HEK293 (cell line): ENCODE measurements at regions not wholly inside any gene's neighbourhood (a gene's known extent, or its start where the extent isn't known, plus 50 kb on each side); places are given as distances from the start of the nearest gene placed in this dataset.

Source experiments
- CTCF ChIA-PET: fragments of 350-600 bp; formaldehyde crosslinking; extraction: SDS; loops from one replicate; lab custom pipeline; 2021; ENCODE audit warnings: antibody characterized with exemption; lab: Yijun Ruan, JAX
- POLR2A ChIA-PET: fragments of 300-600 bp; formaldehyde crosslinking; extraction: SDS; loops from one replicate; lab custom pipeline; 2020; ENCODE audit warnings: antibody characterized with exemption, inconsistent platforms; lab: Yijun Ruan, JAX
- H3K27ac ChIP-seq: fragments of 200-500 bp; sonication (Bioruptor generic); 2 replicates; pipeline ENCODE4 v1.5.1; 2014; ENCODE audit warnings: low read depth, low read length, control low read depth, inconsistent platforms; ENCODE audit errors: extremely low read depth
- H3K36me3 ChIP-seq, 2 experiments: fragments of 200-500 bp in 1 of 2; sonication (Bioruptor generic) in 1 of 2; 1 replicate in 1 of 2; 2 replicates in 1 of 2; pipeline ENCODE4 v1.5.1; 2014 to 2017; ENCODE audit warnings: inconsistent platforms in 2 of 2, low read length in 2 of 2; ENCODE audit not compliant: control insufficient read depth in 2 of 2, insufficient read depth in 1 of 2
- H3K4me1 ChIP-seq: fragments of 200-500 bp; sonication (Bioruptor generic); 2 replicates; pipeline ENCODE4 v1.5.1; 2014; ENCODE audit warnings: mild to moderate bottlenecking, low read length, inconsistent platforms; ENCODE audit not compliant: control insufficient read depth, insufficient read depth
- H3K4me3 ChIP-seq: 2 replicates; pipeline ENCODE4 v1.5.1; 2011; ENCODE audit warnings: low read depth, mild to moderate bottlenecking, control low read depth, low read length, moderate library complexity
- H3K9me3 ChIP-seq: fragments of 200-500 bp; sonication (Bioruptor generic); 2 replicates; pipeline ENCODE4 v1.5.1; 2014; ENCODE audit warnings: low read depth, low read length, inconsistent platforms; ENCODE audit not compliant: control insufficient read depth, insufficient read depth
- BCL11B ChIP-seq: fragments of 450-650 bp; formaldehyde crosslinking; IDR thresholded peaks from 2 replicates; pipeline ENCODE4 v1.5.1; 2016; ENCODE audit warnings: low read depth, missing biosample characterization, missing genetic modification characterization
- GLI4 ChIP-seq: fragments of 450-650 bp; formaldehyde crosslinking; IDR thresholded peaks from 2 replicates; pipeline ENCODE4 v1.5.1; 2016; ENCODE audit warnings: missing biosample characterization, missing genetic modification characterization
- HOXA7 ChIP-seq: sonication (generic); formaldehyde crosslinking; IDR thresholded peaks from 2 replicates; pipeline ENCODE4 v1.8.1; 2022; ENCODE audit warnings: missing genetic modification reagents, borderline replicate concordance
- MYNN ChIP-seq: fragments of 450-650 bp; formaldehyde crosslinking; IDR thresholded peaks from 2 replicates; pipeline ENCODE4 v1.5.1; 2016; ENCODE audit warnings: missing biosample characterization, missing genetic modification characterization, borderline replicate concordance
- OVOL3 ChIP-seq: fragments of 450-650 bp; formaldehyde crosslinking; IDR thresholded peaks from 2 replicates; pipeline ENCODE4 v1.5.1; 2016; ENCODE audit warnings: missing biosample characterization, missing genetic modification characterization
- REPIN1 ChIP-seq: fragments of 450-650 bp; formaldehyde crosslinking; IDR thresholded peaks from 2 replicates; pipeline ENCODE4 v1.5.1; 2017; ENCODE audit warnings: missing biosample characterization, missing genetic modification characterization, low read depth
- SP2 ChIP-seq: fragments of 450-650 bp; formaldehyde crosslinking; IDR thresholded peaks from 2 replicates; pipeline ENCODE4 v1.5.1; 2016; ENCODE audit warnings: missing biosample characterization, missing genetic modification characterization
- SP7 ChIP-seq: fragments of 450-650 bp; formaldehyde crosslinking; IDR thresholded peaks from 2 replicates; pipeline ENCODE4 v1.5.1; 2016; ENCODE audit warnings: missing biosample characterization, missing genetic modification characterization
- ZNF114 ChIP-seq: fragments of 450-650 bp; formaldehyde crosslinking; IDR thresholded peaks from 2 replicates; pipeline ENCODE4 v1.5.0; 2017; ENCODE audit warnings: missing biosample characterization, missing genetic modification characterization
- ZNF140 ChIP-seq: fragments of 450-650 bp; formaldehyde crosslinking; IDR thresholded peaks from 2 replicates; pipeline ENCODE4 v1.5.1; 2016; ENCODE audit warnings: missing biosample characterization, missing genetic modification characterization
- ZNF184 ChIP-seq: fragments of 450-650 bp; IDR thresholded peaks from 2 replicates; pipeline ENCODE4 v1.5.1; 2018; ENCODE audit warnings: missing biosample characterization, mild to moderate bottlenecking, missing genetic modification characterization
- ZNF19 ChIP-seq: fragments of 450-650 bp; formaldehyde crosslinking; IDR thresholded peaks from 2 replicates; pipeline ENCODE4; 2016; ENCODE audit warnings: missing biosample characterization, missing genetic modification characterization, low read depth
- ZNF335 ChIP-seq: fragments of 450-650 bp; formaldehyde crosslinking; conservative IDR thresholded peaks from 2 replicates; pipeline ENCODE4 v1.5.1; 2016; ENCODE audit warnings: missing biosample characterization, missing genetic modification characterization
- ZNF433 ChIP-seq: fragments of 450-650 bp; formaldehyde crosslinking; IDR thresholded peaks from 2 replicates; pipeline ENCODE4 v1.5.1; 2016; ENCODE audit warnings: missing biosample characterization, missing genetic modification characterization, low read depth
- ZNF510 ChIP-seq: fragments of 450-650 bp; formaldehyde crosslinking; IDR thresholded peaks from 2 replicates; pipeline ENCODE4 v1.5.1; 2018; ENCODE audit warnings: mild to moderate bottlenecking, missing genetic modification characterization, missing biosample characterization; ENCODE audit not compliant: insufficient replicate concordance
- ZNF530 ChIP-seq: fragments of 450-650 bp; formaldehyde crosslinking; IDR thresholded peaks from 2 replicates; pipeline ENCODE4 v1.5.1; 2016; ENCODE audit warnings: low read depth, missing biosample characterization, missing genetic modification characterization
- ZNF624 ChIP-seq: fragments of 450-650 bp; formaldehyde crosslinking; IDR thresholded peaks from 2 replicates; pipeline ENCODE4 v1.5.1; 2017; ENCODE audit warnings: missing biosample characterization, missing genetic modification characterization
- ZNF707 ChIP-seq: fragments of 450-650 bp; formaldehyde crosslinking; IDR thresholded peaks from 2 replicates; pipeline ENCODE4 v1.5.1; 2016; ENCODE audit warnings: missing biosample characterization, missing genetic modification characterization
- ZNF747 ChIP-seq: fragments of 450-650 bp; formaldehyde crosslinking; IDR thresholded peaks from 2 replicates; pipeline ENCODE4 v1.5.1; 2016; ENCODE audit warnings: missing biosample characterization, missing genetic modification characterization
- ZNF777 ChIP-seq: fragments of 450-650 bp; formaldehyde crosslinking; IDR thresholded peaks from 2 replicates; pipeline ENCODE4 v1.5.1; 2017; ENCODE audit warnings: missing biosample characterization, missing genetic modification characterization, borderline replicate concordance
- ZNF792 ChIP-seq: fragments of 450-650 bp; formaldehyde crosslinking; IDR thresholded peaks from 2 replicates; pipeline ENCODE4 v1.5.1; 2016; ENCODE audit warnings: missing biosample characterization, missing genetic modification characterization
- TF ChIP-seq, protein P1 (sequence below): fragments of 450-650 bp; formaldehyde crosslinking; optimal IDR thresholded peaks from 2 replicates; pipeline ENCODE3; 2016; ENCODE audit warnings: missing biosample characterization, mild to moderate bottlenecking, missing genetic modification characterization
- TF ChIP-seq, protein P2 (sequence below): fragments of 450-650 bp; formaldehyde crosslinking; IDR thresholded peaks from 2 replicates; pipeline ENCODE4 v1.5.1; 2016; ENCODE audit warnings: missing biosample characterization, missing genetic modification characterization
- TF ChIP-seq, protein P3 (sequence below): fragments of 450-650 bp; IDR thresholded peaks from 2 replicates; pipeline ENCODE4 v1.5.1; 2018; ENCODE audit warnings: missing biosample characterization, missing genetic modification characterization
- TF ChIP-seq, protein P4 (sequence below): fragments of 450-650 bp; formaldehyde crosslinking; IDR thresholded peaks from 2 replicates; pipeline ENCODE4 v1.5.1; 2016; ENCODE audit warnings: missing biosample characterization, missing genetic modification characterization
- TF ChIP-seq, protein P5 (sequence below): fragments of 450-650 bp; formaldehyde crosslinking; IDR thresholded peaks from 2 replicates; pipeline ENCODE4 v1.5.1; 2016; ENCODE audit warnings: missing biosample characterization, missing genetic modification characterization, borderline replicate concordance

DNA sequence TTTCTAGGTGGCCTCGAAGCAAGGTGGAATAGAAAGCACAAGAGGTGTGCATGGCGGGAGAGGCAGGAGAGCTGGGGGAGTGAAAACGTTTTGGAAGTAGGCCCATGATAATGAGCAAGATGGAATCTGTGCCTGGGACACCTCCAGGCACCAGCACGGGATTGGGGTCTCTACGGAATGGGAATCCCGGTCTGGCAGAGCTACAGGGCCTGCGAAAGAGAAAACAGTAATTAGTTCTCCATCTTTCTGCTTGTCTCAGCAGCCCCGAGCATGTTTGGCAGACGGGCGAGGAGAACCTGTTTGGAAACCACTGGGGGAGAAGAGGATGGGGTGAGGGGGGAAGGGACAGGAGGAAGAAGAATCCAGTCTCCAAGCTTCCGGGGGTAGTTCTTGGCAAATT, 258.7 kb downstream of the SOX9 start:
- CTCF ChIA-PET: no interaction called here
- H3K36me3 ChIP-seq: no peaks in the 10 kb centered on the region
- TF ChIP-seq BCL11B (tag by site-specific recombination): no peak
- no peak for TF ChIP-seq REPIN1
- TF ChIP-seq ZNF140 (tag by site-specific recombination): no peak
- no peak for TF ChIP-seq ZNF184 (tag by site-specific recombination)
- TF ChIP-seq HOXA7: no peak
- TF ChIP-seq ZNF335 (tag by site-specific recombination): no peak
- no peak for TF ChIP-seq ZNF530 (tag by site-specific recombination)
- TF ChIP-seq, all 188 proteins: peak for 0
- Histone ChIP-seq H3K9me3 (no peaks in the 10 kb centered on the region), H3K4me1 (peaks cover 15% of the 10 kb centered on the region), H3K27ac (no peak overlapping the region), H3K4me3 (no peak overlapping the region)
- POLR2A ChIA-PET: interaction anchor here (1.4 kb wide), 1 partner anchor 259 kb away, joined by 5 read pairs; the partner anchor contains the start of gene SOX9

DNA sequence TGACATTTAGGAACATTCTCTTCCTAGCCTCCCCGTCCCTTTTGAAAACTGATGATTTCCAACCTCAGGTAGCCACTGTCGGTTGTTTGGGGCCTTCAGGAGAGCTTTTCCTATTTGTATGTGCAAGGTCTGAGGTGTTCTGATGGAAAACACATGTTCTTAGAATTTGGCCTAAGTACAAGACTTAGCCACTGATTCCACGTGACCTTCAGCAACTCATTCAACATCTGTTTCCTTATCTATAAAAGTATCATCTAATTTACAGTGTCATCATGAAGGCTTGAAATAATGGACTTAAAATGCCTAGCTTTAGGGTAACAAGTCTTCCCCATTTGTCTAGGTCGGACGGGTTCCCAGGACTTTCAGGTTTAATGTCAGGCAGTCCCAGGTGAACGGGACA, 259.3 kb downstream of the SOX9 start:
- no peaks in the 10 kb centered on the region for H3K9me3 ChIP-seq
- no peak overlapping the region for H3K27ac ChIP-seq
- CTCF ChIA-PET: interaction anchor here (0.7 kb wide), 1 partner anchor 231 kb away, joined by 3 read pairs; no protein-coding TSS in a partner anchor
- POLR2A ChIA-PET: no interaction called here
- H3K36me3 ChIP-seq: no peaks in the 10 kb centered on the region
- no peak overlapping the region for H3K4me3 ChIP-seq
- TF ChIP-seq, protein P1, sequence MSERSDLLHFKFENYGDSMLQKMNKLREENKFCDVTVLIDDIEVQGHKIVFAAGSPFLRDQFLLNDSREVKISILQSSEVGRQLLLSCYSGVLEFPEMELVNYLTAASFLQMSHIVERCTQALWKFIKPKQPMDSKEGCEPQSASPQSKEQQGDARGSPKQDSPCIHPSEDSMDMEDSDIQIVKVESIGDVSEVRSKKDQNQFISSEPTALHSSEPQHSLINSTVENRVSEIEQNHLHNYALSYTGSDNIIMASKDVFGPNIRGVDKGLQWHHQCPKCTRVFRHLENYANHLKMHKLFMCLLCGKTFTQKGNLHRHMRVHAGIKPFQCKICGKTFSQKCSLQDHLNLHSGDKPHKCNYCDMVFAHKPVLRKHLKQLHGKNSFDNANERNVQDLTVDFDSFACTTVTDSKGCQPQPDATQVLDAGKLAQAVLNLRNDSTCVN (tag by site-specific recombination): no peak
- TF ChIP-seq MYNN (tag by site-specific recombination) (no peak), ZNF777 (tag by site-specific recombination) (no peak), ZNF510 (no peak), GLI4 (no peak), REPIN1 (no peak), ZNF707 (no peak), SP2 (tag by site-specific recombination) (no peak), ZNF747 (no peak), ZNF624 (tag by site-specific recombination) (no peak), ZNF433 (tag by site-specific recombination) (no peak), OVOL3 (tag by site-specific recombination) (no peak), ZNF114 (no peak), ZNF792 (tag by site-specific recombination) (no peak), SP7 (tag by site-specific recombination) (no peak), ZNF19 (no peak)
- TF ChIP-seq, protein P2, sequence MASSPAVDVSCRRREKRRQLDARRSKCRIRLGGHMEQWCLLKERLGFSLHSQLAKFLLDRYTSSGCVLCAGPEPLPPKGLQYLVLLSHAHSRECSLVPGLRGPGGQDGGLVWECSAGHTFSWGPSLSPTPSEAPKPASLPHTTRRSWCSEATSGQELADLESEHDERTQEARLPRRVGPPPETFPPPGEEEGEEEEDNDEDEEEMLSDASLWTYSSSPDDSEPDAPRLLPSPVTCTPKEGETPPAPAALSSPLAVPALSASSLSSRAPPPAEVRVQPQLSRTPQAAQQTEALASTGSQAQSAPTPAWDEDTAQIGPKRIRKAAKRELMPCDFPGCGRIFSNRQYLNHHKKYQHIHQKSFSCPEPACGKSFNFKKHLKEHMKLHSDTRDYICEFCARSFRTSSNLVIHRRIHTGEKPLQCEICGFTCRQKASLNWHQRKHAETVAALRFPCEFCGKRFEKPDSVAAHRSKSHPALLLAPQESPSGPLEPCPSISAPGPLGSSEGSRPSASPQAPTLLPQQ: no peak
- TF ChIP-seq, protein P3, sequence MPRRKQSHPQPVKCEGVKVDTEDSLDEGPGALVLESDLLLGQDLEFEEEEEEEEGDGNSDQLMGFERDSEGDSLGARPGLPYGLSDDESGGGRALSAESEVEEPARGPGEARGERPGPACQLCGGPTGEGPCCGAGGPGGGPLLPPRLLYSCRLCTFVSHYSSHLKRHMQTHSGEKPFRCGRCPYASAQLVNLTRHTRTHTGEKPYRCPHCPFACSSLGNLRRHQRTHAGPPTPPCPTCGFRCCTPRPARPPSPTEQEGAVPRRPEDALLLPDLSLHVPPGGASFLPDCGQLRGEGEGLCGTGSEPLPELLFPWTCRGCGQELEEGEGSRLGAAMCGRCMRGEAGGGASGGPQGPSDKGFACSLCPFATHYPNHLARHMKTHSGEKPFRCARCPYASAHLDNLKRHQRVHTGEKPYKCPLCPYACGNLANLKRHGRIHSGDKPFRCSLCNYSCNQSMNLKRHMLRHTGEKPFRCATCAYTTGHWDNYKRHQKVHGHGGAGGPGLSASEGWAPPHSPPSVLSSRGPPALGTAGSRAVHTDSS: no peak
- TF ChIP-seq, protein P4, sequence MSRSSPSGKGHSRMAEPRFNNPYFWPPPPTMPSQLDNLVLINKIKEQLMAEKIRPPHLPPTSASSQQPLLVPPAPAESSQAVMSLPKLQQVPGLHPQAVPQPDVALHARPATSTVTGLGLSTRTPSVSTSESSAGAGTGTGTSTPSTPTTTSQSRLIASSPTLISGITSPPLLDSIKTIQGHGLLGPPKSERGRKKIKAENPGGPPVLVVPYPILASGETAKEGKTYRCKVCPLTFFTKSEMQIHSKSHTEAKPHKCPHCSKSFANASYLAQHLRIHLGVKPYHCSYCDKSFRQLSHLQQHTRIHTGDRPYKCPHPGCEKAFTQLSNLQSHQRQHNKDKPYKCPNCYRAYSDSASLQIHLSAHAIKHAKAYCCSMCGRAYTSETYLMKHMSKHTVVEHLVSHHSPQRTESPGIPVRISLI (tag by site-specific recombination): no peak
- TF ChIP-seq, protein P5, sequence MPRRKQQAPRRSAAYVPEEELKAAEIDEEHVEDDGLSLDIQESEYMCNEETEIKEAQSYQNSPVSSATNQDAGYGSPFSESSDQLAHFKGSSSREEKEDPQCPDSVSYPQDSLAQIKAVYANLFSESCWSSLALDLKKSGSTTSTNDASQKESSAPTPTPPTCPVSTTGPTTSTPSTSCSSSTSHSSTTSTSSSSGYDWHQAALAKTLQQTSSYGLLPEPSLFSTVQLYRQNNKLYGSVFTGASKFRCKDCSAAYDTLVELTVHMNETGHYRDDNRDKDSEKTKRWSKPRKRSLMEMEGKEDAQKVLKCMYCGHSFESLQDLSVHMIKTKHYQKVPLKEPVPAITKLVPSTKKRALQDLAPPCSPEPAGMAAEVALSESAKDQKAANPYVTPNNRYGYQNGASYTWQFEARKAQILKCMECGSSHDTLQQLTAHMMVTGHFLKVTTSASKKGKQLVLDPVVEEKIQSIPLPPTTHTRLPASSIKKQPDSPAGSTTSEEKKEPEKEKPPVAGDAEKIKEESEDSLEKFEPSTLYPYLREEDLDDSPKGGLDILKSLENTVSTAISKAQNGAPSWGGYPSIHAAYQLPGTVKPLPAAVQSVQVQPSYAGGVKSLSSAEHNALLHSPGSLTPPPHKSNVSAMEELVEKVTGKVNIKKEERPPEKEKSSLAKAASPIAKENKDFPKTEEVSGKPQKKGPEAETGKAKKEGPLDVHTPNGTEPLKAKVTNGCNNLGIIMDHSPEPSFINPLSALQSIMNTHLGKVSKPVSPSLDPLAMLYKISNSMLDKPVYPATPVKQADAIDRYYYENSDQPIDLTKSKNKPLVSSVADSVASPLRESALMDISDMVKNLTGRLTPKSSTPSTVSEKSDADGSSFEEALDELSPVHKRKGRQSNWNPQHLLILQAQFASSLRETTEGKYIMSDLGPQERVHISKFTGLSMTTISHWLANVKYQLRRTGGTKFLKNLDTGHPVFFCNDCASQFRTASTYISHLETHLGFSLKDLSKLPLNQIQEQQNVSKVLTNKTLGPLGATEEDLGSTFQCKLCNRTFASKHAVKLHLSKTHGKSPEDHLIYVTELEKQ (tag by site-specific recombination): no peak
- peaks cover 15% of the 10 kb centered on the region for H3K4me1 ChIP-seq
